ENCODE measurements at regions not wholly inside any gene's neighbourhood (a gene's known extent, or its start where the extent isn't known, plus 50 kb on each side); places are given as distances from the start of the nearest gene placed in this dataset.
"Not testable (repeated sequence)": the region's sequence is repeated elsewhere in the genome, so short reads cannot be mapped to it uniquely, and the experiment has no call there.

- peaks cover 0 to 6% (median 1%) of the 10 kb centered on the region in 7 donors for H3K9me3 Mint-ChIP-seq
- no peak for DNase-seq
- H3K36me3 Mint-ChIP-seq, result no peaks in the 10 kb centered on the region
- no peak overlapping the region for H3K27ac Mint-ChIP-seq
- ATAC-seq (ENCODE audit: low read depth in 2 of 2), result no peak
- no peak overlapping the region for H3K4me3 Mint-ChIP-seq
- H3K4me1 Mint-ChIP-seq, result no peaks in the 10 kb centered on the region
- peaks cover 0 to 5% (median 0%) of the 10 kb centered on the region in 3 donors for H3K27me3 Mint-ChIP-seq
Measured at GRCh38 chr2:66253066-66253465, 181.9 kb upstream of the MEIS1 start.

DNA sequence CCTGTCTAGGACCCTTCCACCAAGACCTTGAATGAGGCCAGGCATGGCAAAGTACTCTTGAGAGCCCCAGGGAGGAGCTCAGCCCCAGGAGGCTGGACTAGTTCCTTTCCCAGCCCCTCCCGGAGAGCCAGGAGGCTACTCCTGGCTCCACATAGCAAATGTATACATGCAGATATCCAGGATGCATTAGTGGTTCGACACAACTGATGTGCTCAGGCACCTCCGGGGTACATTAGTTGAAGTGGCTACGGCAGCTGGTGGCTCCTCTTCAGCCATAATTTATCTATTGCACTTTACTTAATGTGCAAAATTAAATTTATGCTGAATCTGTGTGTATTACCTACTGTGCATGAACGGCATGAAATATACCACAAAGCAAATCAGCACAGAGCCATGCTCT is 182.8 kb upstream of the MEIS1 start:
- ATAC-seq (ENCODE audit: low read depth in 2 of 2) (no peak), DNase-seq (no peak)
- Mint-ChIP-seq H3K9me3 (peaks cover 0 to 9% (median 2%) of the 10 kb centered on the region in 7 donors), H3K27ac (no peak overlapping the region), H3K27me3 (peaks cover 0 to 5% (median under 1%) of the 10 kb centered on the region in 3 donors), H3K4me3 (no peak overlapping the region), H3K4me1 (no peaks in the 10 kb centered on the region), H3K36me3 (no peaks in the 10 kb centered on the region)

GRCh38 chr2:66251573-66251972 is 183.4 kb upstream of the MEIS1 start:
- ATAC-seq (ENCODE audit: low read depth in 2 of 2), result no peak
- no peak overlapping the region for H3K27ac Mint-ChIP-seq
- H3K27me3 Mint-ChIP-seq, result peaks cover 0 to 6% (median 5%) of the 10 kb centered on the region in 3 donors
- no peak overlapping the region for H3K4me3 Mint-ChIP-seq
- H3K4me1 Mint-ChIP-seq, result no peaks in the 10 kb centered on the region
- no peaks in the 10 kb centered on the region for H3K36me3 Mint-ChIP-seq
- DNase-seq, result no peak
- H3K9me3 Mint-ChIP-seq, result peaks cover 0 to 14% (median 2%) of the 10 kb centered on the region in 7 donors

DNA sequence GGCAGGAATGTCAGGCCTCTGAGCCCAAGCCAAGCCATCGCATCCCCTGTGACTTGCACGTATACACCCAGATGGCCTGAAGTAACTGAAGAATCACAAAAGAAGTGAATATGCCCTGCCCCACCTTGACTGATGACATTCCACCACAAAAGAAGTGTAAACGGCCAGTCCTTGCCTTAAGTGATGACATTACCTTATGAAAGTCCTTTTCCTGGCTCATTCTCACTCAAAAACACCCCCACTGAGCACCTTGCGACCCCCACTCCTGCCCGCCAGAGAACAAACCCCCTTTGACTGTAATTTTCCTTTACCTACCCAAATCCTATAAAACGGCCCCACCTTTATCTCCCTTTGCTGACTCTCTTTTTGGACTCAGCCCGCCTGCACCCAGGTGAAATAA is 185.8 kb upstream of the MEIS1 start:
- H3K4me1 Mint-ChIP-seq; DNase-seq; H3K27me3 Mint-ChIP-seq; H3K27ac Mint-ChIP-seq; H3K4me3 Mint-ChIP-seq; ATAC-seq (ENCODE audit: low read depth in 2 of 2); H3K36me3 Mint-ChIP-seq: not testable (repeated sequence)
- H3K9me3 Mint-ChIP-seq, result peaks cover 0 to 14% (median 1%) of the 10 kb centered on the region in 7 donors

DNA sequence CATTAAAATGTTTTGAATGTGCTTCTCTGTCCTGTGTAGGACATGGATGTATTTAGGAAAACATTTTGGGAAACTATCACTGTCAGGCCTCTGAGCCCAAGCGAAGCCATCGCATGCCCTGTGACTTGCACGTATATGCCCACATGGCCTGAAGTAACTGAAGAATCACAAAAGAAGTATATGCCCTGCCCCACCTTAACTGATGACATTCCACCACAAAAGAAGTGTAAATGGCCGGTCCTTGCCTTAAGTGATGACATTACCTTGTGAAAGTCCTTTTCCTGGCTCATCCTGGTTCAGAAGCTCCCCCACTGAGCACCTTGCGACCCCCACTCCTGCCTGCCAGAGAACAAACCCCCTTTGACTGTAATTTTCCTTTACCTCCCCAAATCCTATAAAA is 191.1 kb upstream of the MEIS1 start:
- not testable (repeated sequence) for H3K27me3 Mint-ChIP-seq; DNase-seq; H3K36me3 Mint-ChIP-seq; H3K4me3 Mint-ChIP-seq; ATAC-seq (ENCODE audit: low read depth in 2 of 2); H3K27ac Mint-ChIP-seq; H3K4me1 Mint-ChIP-seq
- H3K9me3 Mint-ChIP-seq, result peaks cover 0 to 14% (median 0%) of the 10 kb centered on the region in 7 donors

GRCh38 chr2:66242888-66243287 is 192.0 kb upstream of the MEIS1 start:
- H3K4me3 Mint-ChIP-seq; H3K27ac Mint-ChIP-seq; DNase-seq; ATAC-seq (ENCODE audit: low read depth in 2 of 2); H3K4me1 Mint-ChIP-seq; H3K36me3 Mint-ChIP-seq; H3K27me3 Mint-ChIP-seq: not testable (repeated sequence)
- peaks cover 0 to 14% (median 0%) of the 10 kb centered on the region in 7 donors for H3K9me3 Mint-ChIP-seq

DNA sequence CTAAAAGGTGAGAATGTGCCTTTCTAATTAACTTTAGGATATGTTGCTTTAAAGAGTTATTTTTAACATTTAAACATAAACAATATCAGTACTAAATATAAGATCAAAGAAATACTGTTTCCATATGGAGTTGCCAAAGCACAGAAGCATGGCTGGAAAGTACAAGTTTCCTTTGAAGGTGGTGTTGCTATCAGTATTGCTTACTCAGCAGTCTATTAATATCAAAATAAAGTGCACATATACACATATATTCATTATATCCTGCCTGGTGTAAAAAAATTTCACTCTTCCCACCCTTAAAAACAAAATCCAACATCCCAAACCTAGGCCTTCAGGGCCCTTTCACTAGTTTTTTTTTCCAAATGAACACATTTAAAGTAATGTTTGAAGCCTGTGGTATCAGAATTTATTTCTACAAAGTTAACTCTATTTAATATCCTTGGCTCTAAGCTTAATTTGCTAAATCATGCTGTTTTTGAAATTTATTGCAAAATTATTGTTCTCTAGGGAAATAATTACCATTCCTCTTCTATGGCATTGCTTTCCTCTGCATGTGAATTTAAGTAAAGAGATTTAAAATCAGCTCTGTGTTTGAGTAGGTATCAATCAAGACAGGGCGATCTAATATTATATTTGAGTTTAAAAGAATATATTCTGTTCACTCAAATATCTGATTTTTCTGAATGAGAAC is 192.7 kb upstream of the MEIS1 start:
- H3K27me3 Mint-ChIP-seq, result peaks cover 0 to 6% (median 4%) of the 10 kb centered on the region in 3 donors

DNA sequence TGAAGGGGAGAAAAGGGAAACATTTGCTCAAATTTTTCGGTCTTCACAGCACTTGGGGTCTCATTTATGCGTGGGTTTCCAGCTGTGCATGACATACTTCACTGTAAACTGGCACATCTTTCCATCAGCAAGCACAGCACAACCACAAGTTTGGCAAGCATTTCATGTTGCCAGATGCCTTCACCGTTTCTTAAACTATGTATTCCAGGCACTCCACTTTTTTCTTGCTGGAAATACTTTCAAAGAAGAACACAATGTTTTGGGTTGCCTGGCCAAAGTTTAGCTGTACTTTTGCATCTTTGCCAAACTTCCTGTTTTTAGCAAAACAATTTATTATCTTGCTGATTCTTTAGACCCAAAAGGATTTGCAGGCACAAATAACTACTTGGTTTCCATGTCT is 194.6 kb upstream of the MEIS1 start:
- Mint-ChIP-seq H3K9me3 (peaks cover 0 to 5% (median 0%) of the 10 kb centered on the region in 7 donors), H3K4me3 (no peak overlapping the region), H3K27ac (no peak overlapping the region), H3K27me3 (peaks cover 0 to 4% (median 0%) of the 10 kb centered on the region in 3 donors), H3K36me3 (no peaks in the 10 kb centered on the region), H3K4me1 (no peaks in the 10 kb centered on the region)
- DNase-seq (no peak), ATAC-seq (ENCODE audit: low read depth in 2 of 2) (no peak)

More for the DNA sequence above, 192.7 kb upstream of the MEIS1 start:
- H3K9me3 Mint-ChIP-seq, result peaks cover 0 to 10% (median 0%) of the 10 kb centered on the region in 7 donors
- no peaks in the 10 kb centered on the region for H3K36me3 Mint-ChIP-seq
- no peak for ATAC-seq (ENCODE audit: low read depth in 2 of 2)
- H3K4me1 Mint-ChIP-seq, result no peaks in the 10 kb centered on the region
- no peak for DNase-seq
- no peak overlapping the region for H3K4me3 Mint-ChIP-seq
- no peak overlapping the region for H3K27ac Mint-ChIP-seq

DNA sequence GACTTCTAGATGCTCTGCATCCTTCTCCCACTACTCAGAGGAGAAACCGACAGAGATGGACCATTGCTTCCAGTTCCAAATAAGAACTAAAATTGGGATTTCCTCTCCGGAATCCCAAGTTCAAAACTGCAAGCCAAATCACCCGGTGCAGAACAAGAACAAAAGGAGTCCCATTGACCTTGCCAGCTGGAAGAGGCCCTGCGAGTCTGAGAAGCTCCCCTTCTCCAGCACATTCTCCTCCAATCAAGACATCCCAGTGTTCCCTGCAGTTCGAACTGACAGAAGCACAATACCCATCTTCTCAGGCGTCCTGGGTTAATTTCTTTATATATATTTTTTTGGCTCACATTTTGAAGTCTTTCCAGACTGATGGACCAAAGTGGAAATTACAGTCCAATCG is 195.3 kb upstream of the MEIS1 start:
- no peak for ATAC-seq (ENCODE audit: low read depth in 2 of 2)
- Mint-ChIP-seq H3K27ac (no peak overlapping the region), H3K36me3 (no peaks in the 10 kb centered on the region), H3K27me3 (peaks cover 0 to 4% (median 0%) of the 10 kb centered on the region in 3 donors), H3K4me1 (no peaks in the 10 kb centered on the region), H3K9me3 (peaks cover 0 to 5% (median 0%) of the 10 kb centered on the region in 7 donors), H3K4me3 (no peak overlapping the region)
- no peak for DNase-seq

DNA sequence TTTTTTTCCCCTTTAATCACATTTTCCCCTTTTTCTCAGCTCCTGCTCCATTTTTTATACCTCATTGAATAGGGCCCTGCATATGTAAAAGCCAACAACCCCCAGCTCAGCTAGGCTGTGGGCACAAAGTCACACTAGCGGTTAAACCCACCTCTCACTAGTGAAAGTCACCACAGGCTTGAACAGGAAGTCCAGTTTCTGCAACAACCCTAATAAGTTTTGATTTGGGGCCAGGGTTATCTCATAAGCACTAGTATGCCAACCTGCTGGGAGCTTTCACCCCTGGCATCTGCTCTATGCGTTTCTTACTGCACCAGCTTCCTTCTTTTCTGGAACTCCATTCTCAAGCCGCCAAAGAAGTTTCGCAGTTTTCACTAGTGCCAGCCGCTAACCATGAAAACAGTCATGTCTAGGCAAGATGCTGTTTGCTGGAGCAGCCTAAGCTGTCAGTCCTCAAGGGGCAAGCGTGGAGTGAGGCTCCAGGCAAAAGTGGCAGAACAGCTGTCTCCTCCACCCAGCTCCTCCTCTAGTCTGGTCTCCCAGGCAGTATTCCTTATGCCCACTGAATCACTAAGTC is 197.0 kb upstream of the MEIS1 start:
- Mint-ChIP-seq H3K4me1 (no peaks in the 10 kb centered on the region), H3K27me3 (peaks cover 0 to 4% (median 0%) of the 10 kb centered on the region in 3 donors), H3K4me3 (no peak overlapping the region), H3K27ac (no peak overlapping the region), H3K9me3 (peaks cover 0 to 5% (median 0%) of the 10 kb centered on the region in 7 donors), H3K36me3 (no peaks in the 10 kb centered on the region)
- DNase-seq, result no peak
- no peak for ATAC-seq (ENCODE audit: low read depth in 2 of 2)

GRCh38 chr2:66236816-66237802 is 197.8 kb upstream of the MEIS1 start:
- Mint-ChIP-seq H3K27ac (no peak overlapping the region), H3K4me1 (no peaks in the 10 kb centered on the region), H3K27me3 (peaks cover 0 to 4% (median 0%) of the 10 kb centered on the region in 3 donors), H3K36me3 (no peaks in the 10 kb centered on the region), H3K4me3 (no peak overlapping the region), H3K9me3 (peaks cover 0 to 5% (median 0%) of the 10 kb centered on the region in 7 donors)
- DNase-seq (no peak), ATAC-seq (ENCODE audit: low read depth in 2 of 2) (no peak)

GRCh38 chr2:66236067-66236685 is 198.7 kb upstream of the MEIS1 start:
- Mint-ChIP-seq H3K27ac (no peak overlapping the region), H3K4me1 (no peaks in the 10 kb centered on the region), H3K27me3 (peaks cover 0 to 4% (median 0%) of the 10 kb centered on the region in 3 donors), H3K36me3 (no peaks in the 10 kb centered on the region), H3K9me3 (peaks cover 0 to 5% (median 0%) of the 10 kb centered on the region in 7 donors), H3K4me3 (no peak overlapping the region)
- ATAC-seq (ENCODE audit: low read depth in 2 of 2) (no peak), DNase-seq (no peak)

GRCh38 chr2:66235428-66235827 is 199.5 kb upstream of the MEIS1 start:
- no peaks in the 10 kb centered on the region for H3K4me1 Mint-ChIP-seq
- H3K36me3 Mint-ChIP-seq, result no peaks in the 10 kb centered on the region
- ATAC-seq (ENCODE audit: low read depth in 2 of 2) (no peak), DNase-seq (no peak)
- peaks cover 0 to 4% (median 0%) of the 10 kb centered on the region in 3 donors for H3K27me3 Mint-ChIP-seq
- no peak overlapping the region for H3K4me3 Mint-ChIP-seq
- H3K9me3 Mint-ChIP-seq, result peaks cover 0 to 5% (median 0%) of the 10 kb centered on the region in 7 donors
- no peak overlapping the region for H3K27ac Mint-ChIP-seq

Measured in naive B cell (primary cell).